Tibial artery (tissue), 4 donors: ENCODE measurements at regions not wholly inside any gene's neighbourhood (a gene's known extent, or its start where the extent isn't known, plus 50 kb on each side); places are given as distances from the start of the nearest gene placed in this dataset.

ENCODE experiments used
- DNase-seq, 2 donors: peaks; one replicate each; pipeline ENCODE4 v3.0.0-alpha.2; 2019
- H3K27ac ChIP-seq, 2 donors: fragments of 200-600 bp; sonication (generic) in 1 of 2; 1 replicate in 1 of 2; 2 replicates in 1 of 2; pipeline ENCODE4 v1.5.1; 2018 to 2019; ENCODE audit warnings: mild to moderate bottlenecking in 1 of 2
- H3K27me3 ChIP-seq, 2 donors: fragments of 200-600 bp; sonication (generic) in 1 of 2; one replicate each; pipeline versions ENCODE4 v1.5.1 to v1.6.0; 2016 to 2019
- H3K36me3 ChIP-seq, 3 donors: fragments of 200-600 bp; sonication (generic) in 2 of 3; one replicate each; pipeline ENCODE4 v1.5.1; 2016 to 2019; ENCODE audit warnings: mild to moderate bottlenecking in 2 of 3
- H3K4me1 ChIP-seq, 4 donors: fragments of 200-600 bp; sonication (generic) in 2 of 4; 1 replicate in 3 of 4; 2 replicates in 1 of 4; pipeline ENCODE4 v1.5.1; 2016 to 2019
- H3K4me3 ChIP-seq, 2 donors: fragments of 200-600 bp; sonication (generic) in 1 of 2; 1 replicate in 1 of 2; 2 replicates in 1 of 2; pipeline ENCODE4 v1.5.1; 2018 to 2019; ENCODE audit warnings: mild to moderate bottlenecking in 2 of 2
- H3K9me3 ChIP-seq, 3 donors: fragments of 200-600 bp; sonication (generic) in 1 of 3; one replicate each; pipeline ENCODE4 v1.5.1; 2016 to 2019
- intact Hi-C: fragments of 100-400 bp; cut with DNase I; formaldehyde crosslinking; loops from one replicate; pipeline ENCODE4 v1.15.0; 2023; ENCODE audit warnings: low total_unique reads
- TF ChIP-seq, protein P1 (sequence below), 2 experiments: fragments of 200-600 bp in 1 of 2; fragments of 450-650 bp in 1 of 2; IDR thresholded peaks; one replicate each; pipeline ENCODE4 v1.5.1; 2017 to 2019; ENCODE audit warnings: antibody characterized with exemption in 2 of 2, mild to moderate bottlenecking in 1 of 2, moderate library complexity in 1 of 2

DNA sequence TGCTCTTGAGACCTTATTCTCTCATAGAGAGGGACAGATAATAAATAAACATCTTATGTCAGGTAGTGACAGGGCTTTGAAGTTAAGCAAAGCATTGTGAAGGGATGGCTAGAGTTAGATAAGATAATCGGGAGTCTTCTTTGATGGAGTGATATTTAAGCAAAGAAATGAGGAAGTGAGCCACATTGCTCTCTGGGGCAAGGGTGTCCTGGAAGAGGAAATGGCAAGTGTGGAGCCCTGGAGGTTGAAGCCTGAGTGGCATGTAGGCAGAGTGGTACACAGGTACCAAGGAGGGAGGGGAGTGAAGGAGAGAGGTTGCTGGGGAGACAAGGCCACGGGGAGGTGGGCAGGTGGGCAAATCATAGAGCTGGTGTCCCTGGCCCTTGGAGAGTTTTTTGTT, 110.2 kb downstream of the CTAGE1 start:
- Histone ChIP-seq H3K9me3 (no peaks in the 10 kb centered on the region), H3K27me3 (no peaks in the 10 kb centered on the region), H3K4me3 (no peak overlapping the region), H3K4me1 (peaks cover 0 to 8% (median 0%) of the 10 kb centered on the region in 4 donors), H3K27ac (no peak overlapping the region), H3K36me3 (no peaks in the 10 kb centered on the region)
- TF ChIP-seq, protein P1, sequence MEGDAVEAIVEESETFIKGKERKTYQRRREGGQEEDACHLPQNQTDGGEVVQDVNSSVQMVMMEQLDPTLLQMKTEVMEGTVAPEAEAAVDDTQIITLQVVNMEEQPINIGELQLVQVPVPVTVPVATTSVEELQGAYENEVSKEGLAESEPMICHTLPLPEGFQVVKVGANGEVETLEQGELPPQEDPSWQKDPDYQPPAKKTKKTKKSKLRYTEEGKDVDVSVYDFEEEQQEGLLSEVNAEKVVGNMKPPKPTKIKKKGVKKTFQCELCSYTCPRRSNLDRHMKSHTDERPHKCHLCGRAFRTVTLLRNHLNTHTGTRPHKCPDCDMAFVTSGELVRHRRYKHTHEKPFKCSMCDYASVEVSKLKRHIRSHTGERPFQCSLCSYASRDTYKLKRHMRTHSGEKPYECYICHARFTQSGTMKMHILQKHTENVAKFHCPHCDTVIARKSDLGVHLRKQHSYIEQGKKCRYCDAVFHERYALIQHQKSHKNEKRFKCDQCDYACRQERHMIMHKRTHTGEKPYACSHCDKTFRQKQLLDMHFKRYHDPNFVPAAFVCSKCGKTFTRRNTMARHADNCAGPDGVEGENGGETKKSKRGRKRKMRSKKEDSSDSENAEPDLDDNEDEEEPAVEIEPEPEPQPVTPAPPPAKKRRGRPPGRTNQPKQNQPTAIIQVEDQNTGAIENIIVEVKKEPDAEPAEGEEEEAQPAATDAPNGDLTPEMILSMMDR (IDR thresholded peaks at IDR 0.05), result no peak
- DNase-seq, result no peak
- intact Hi-C loops, result no loop called here

DNA sequence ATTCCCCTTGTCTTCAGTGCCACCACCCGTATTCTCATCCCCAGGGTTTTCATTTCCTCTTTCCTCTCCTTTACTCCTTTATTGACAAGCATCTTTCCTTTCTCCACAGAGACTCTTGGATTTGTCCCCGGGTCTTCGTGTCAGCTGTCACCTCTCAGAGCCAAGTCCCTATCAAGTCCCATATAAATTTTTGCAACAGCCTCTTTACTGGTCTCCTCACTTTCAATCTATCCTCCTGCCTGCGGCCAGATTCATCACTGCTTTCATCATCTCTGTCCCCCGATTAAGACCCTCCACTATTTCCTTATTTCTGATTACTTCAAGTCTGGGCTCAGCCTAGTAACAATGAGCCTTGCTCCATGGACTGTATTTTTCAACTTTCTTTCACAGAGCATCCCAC, 113.8 kb downstream of the CTAGE1 start:
- intact Hi-C loops, result no loop called here

DNA sequence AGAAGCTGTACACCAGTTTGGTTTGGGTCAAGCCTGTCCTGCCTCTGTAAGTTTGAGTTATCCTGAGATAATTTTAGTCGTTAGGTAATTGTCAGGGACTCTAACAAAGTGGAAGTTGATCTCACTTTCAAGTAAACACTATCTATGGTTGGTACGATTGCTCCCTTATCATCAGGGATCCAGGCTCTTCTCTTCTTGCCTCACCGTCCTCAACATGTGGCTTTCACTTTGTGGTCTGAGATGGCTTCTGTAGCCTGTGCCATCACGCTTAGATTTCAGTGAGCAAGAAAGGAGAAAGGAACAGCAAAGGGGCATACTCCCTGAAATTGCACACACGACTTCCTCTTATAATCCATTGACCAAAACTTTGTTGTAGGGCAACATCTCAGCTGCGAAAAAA, 115.6 kb downstream of the CTAGE1 start:
- H3K4me1 ChIP-seq, result peaks cover 0 to 5% (median 0%) of the 10 kb centered on the region in 4 donors
- H3K27me3 ChIP-seq, result no peaks in the 10 kb centered on the region
- intact Hi-C loops, result no loop called here
- H3K27ac ChIP-seq, result no peak overlapping the region
- TF ChIP-seq, protein P1 (IDR thresholded peaks at IDR 0.05), result no peak
- no peak overlapping the region for H3K4me3 ChIP-seq
- H3K36me3 ChIP-seq, result no peaks in the 10 kb centered on the region
- no peak for DNase-seq
- H3K9me3 ChIP-seq, result no peaks in the 10 kb centered on the region

More for the DNA sequence above, 113.8 kb downstream of the CTAGE1 start:
- H3K4me1 ChIP-seq, result peaks cover 0 to 5% (median 0%) of the 10 kb centered on the region in 4 donors
- no peak for DNase-seq
- TF ChIP-seq, protein P1 (IDR thresholded peaks at IDR 0.05), result no peak
- H3K9me3 ChIP-seq, result no peaks in the 10 kb centered on the region
- no peaks in the 10 kb centered on the region for H3K27me3 ChIP-seq
- no peak overlapping the region for H3K27ac ChIP-seq
- no peak overlapping the region for H3K4me3 ChIP-seq
- no peaks in the 10 kb centered on the region for H3K36me3 ChIP-seq

DNA sequence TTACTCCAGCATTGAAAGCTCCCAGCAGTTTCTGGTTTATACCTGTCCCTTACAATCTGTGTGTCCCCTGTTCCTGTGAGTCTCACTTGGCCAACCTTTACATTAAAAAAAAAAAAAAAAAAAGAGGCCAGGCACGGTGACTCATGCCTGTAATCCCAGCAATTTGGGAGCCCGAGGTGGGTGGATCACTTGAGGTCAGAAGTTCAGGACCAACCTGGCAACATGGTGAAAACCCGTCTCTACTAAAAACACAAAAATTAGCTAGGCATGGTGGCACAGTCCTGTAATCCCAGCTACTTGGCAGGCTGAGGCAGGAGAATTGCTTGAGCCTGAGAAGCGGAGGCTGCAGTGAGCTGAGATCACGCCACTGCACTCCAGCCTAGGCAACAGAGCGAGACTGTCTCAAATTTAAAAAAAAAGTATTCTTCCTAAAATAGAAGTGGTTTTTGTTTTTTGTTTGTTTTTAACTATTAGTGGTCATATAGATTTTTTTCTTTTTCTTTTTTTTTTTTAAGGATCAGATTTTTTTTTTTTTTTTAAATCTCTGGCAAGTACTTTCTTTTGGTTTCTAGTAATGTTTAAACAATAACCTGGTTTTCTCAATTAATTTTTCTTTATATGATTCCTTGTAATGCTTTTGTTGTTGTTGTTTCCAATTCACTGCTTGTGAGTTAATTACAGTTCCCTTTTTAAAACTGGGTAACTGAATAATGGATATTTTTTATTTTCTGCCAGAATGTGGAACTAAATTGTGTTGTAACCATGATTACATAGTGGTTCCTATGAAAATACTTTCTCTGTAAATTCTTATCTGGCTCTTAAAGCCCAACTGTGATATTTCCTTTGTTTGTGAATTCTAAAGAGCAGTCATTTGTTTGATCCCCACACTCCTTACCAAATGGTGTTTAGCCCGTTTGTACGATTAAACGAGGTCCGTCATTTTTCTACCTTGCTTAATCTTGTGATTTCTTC, 116.8 kb downstream of the CTAGE1 start:
- Histone ChIP-seq H3K27me3 (no peaks in the 10 kb centered on the region), H3K27ac (no peak overlapping the region), H3K9me3 (no peaks in the 10 kb centered on the region), H3K36me3 (no peaks in the 10 kb centered on the region), H3K4me1 (peaks cover 0 to 5% (median 0%) of the 10 kb centered on the region in 4 donors), H3K4me3 (no peak overlapping the region)
- intact Hi-C loops, result no loop called here
- TF ChIP-seq, protein P1 (IDR thresholded peaks at IDR 0.05), result no peak
- DNase-seq, result no peak

DNA sequence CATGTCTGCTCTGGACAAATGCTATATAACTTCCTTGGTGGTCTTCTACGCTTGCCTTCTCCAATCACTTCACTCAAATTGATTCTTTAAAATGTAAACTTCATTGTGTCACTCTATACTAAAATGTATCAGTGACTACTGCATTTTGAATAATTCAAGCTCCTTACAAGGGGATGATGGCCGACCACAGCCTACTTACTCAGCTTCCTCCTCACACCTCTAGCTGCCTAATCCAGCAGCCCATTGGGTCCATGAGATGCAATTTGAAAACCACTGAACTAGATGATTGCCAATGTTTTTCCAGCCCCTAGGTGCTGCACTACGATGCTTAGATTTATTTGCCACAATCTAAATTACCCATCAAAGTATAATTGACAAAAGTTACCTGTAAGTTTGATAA, 120.7 kb downstream of the CTAGE1 start:
- no peaks in the 10 kb centered on the region for H3K36me3 ChIP-seq
- TF ChIP-seq, protein P1 (IDR thresholded peaks at IDR 0.05), result no peak
- H3K4me1 ChIP-seq, result peaks cover 0 to 5% (median 0%) of the 10 kb centered on the region in 4 donors
- intact Hi-C loops, result no loop called here
- no peak overlapping the region for H3K27ac ChIP-seq
- no peak overlapping the region for H3K4me3 ChIP-seq
- H3K27me3 ChIP-seq, result no peaks in the 10 kb centered on the region
- no peaks in the 10 kb centered on the region for H3K9me3 ChIP-seq
- no peak for DNase-seq
